Activated gamma-delta T cell (primary cell): ENCODE measurements at regions not wholly inside any gene's neighbourhood (a gene's known extent, or its start where the extent isn't known, plus 50 kb on each side); places are given as distances from the start of the nearest gene placed in this dataset.

Experiments
- DNase-seq: peaks from one replicate; lab custom pipeline; 2025; lab: John Stamatoyannopoulos, UW

- no peak for DNase-seq
Measured at GRCh38 chr11:21825127-21825526, 367.8 kb upstream of the ANO5 start.

- no peak for DNase-seq
Measured at GRCh38 chr11:21838427-21838826, 354.5 kb upstream of the ANO5 start.

GRCh38 chr11:21839796-21840195 is 353.1 kb upstream of the ANO5 start:
- DNase-seq, result no peak

GRCh38 chr11:21861314-21861713 is 331.6 kb upstream of the ANO5 start:
- no peak for DNase-seq

- DNase-seq, result no peak
Measured at GRCh38 chr11:21865541-21865940, 327.3 kb upstream of the ANO5 start.

GRCh38 chr11:21866781-21867180 is 326.1 kb upstream of the ANO5 start:
- no peak for DNase-seq

GRCh38 chr11:21877151-21877550 is 315.7 kb upstream of the ANO5 start:
- DNase-seq, result no peak

GRCh38 chr11:21883354-21883753 is 309.5 kb upstream of the ANO5 start:
- DNase-seq, result no peak

GRCh38 chr11:21888814-21889213 is 304.1 kb upstream of the ANO5 start:
- no peak for DNase-seq

- DNase-seq, result no peak
Measured at GRCh38 chr11:21892736-21893564, 299.9 kb upstream of the ANO5 start.

- DNase-seq, result no peak
Measured at GRCh38 chr11:21893565-21893867, 299.4 kb upstream of the ANO5 start.

- DNase-seq, result no peak
Measured at GRCh38 chr11:21894492-21894891, 298.4 kb upstream of the ANO5 start.

GRCh38 chr11:21895686-21896085 is 297.2 kb upstream of the ANO5 start:
- no peak for DNase-seq

- DNase-seq, result no peak
Measured at GRCh38 chr11:21896216-21896615, 296.7 kb upstream of the ANO5 start.

- no peak for DNase-seq
Measured at GRCh38 chr11:21896746-21897602, 295.9 kb upstream of the ANO5 start.

- DNase-seq, result no peak
Measured at GRCh38 chr11:21897752-21898151, 295.1 kb upstream of the ANO5 start.

- DNase-seq, result no peak
Measured at GRCh38 chr11:21908211-21908610, 284.7 kb upstream of the ANO5 start.

- no peak for DNase-seq
Measured at GRCh38 chr11:21909145-21909544, 283.7 kb upstream of the ANO5 start.

GRCh38 chr11:21911061-21911460 is 281.8 kb upstream of the ANO5 start:
- no peak for DNase-seq

- DNase-seq, result no peak
Measured at GRCh38 chr11:21912285-21912684, 280.6 kb upstream of the ANO5 start.

- no peak for DNase-seq
Measured at GRCh38 chr11:21921151-21921550, 271.7 kb upstream of the ANO5 start.

- DNase-seq, result no peak
Measured at GRCh38 chr11:21924262-21924661, 268.6 kb upstream of the ANO5 start.

GRCh38 chr11:21927628-21928027 is 265.3 kb upstream of the ANO5 start:
- DNase-seq, result no peak
